ENCODE measurements at regions not wholly inside any gene's neighbourhood (a gene's known extent, or its start where the extent isn't known, plus 50 kb on each side); places are given as distances from the start of the nearest gene placed in this dataset.

GRCh38 chr7:91554883-91555282 lies 290.6 kb downstream of the FZD1 start (continued):
- TF ChIP-seq ZNF766 (CRISPR knock-in tag; conservative IDR thresholded peaks at IDR 0.05) (peak; percentile 35; the same call in 1 of the 2 replicates), ZNF316 (IDR thresholded peaks at IDR 0.05) (no peak), SOX6 (IDR thresholded peaks at IDR 0.05) (peak; percentile 94), RAD51 (IDR thresholded peaks at IDR 0.05; ENCODE audit: borderline replicate concordance, low read depth) (no peak), PML (IDR thresholded peaks at IDR 0.05; ENCODE audit: low read length) (peak; percentile 80; the same call in 1 of the 2 replicates), RFX1 (IDR thresholded peaks at IDR 0.05) (no peak), ZNF444 (CRISPR knock-in tag; IDR thresholded peaks at IDR 0.05) (no peak), TEAD1 (CRISPR knock-in tag; IDR thresholded peaks at IDR 0.05) (peak in 1 of 2 experiments; percentile 71; a peak in 1 of 4 replicates), MCM2 (IDR thresholded peaks at IDR 0.05; ENCODE audit: low read depth) (no peak), ZNF134 (CRISPR knock-in tag; conservative IDR thresholded peaks at IDR 0.05) (peak; percentile 83), REST (IDR thresholded peaks at IDR 0.05; ENCODE audit: borderline replicate concordance) (peak; percentile 73), REST (CRISPR knock-in tag; IDR thresholded peaks at IDR 0.05; ENCODE audit: low read depth) (no peak), CTBP1 (IDR thresholded peaks at IDR 0.05; ENCODE audit: borderline replicate concordance) (peak; percentile 89), SMARCE1 (IDR thresholded peaks at IDR 0.05) (peak; percentile 94; the same call in 1 of the 2 replicates), KLF10 (CRISPR knock-in tag; IDR thresholded peaks at IDR 0.05) (no peak), CXXC5 (CRISPR knock-in tag; IDR thresholded peaks at IDR 0.05) (peak; percentile 67)
- TF ChIP-seq, protein P1, sequence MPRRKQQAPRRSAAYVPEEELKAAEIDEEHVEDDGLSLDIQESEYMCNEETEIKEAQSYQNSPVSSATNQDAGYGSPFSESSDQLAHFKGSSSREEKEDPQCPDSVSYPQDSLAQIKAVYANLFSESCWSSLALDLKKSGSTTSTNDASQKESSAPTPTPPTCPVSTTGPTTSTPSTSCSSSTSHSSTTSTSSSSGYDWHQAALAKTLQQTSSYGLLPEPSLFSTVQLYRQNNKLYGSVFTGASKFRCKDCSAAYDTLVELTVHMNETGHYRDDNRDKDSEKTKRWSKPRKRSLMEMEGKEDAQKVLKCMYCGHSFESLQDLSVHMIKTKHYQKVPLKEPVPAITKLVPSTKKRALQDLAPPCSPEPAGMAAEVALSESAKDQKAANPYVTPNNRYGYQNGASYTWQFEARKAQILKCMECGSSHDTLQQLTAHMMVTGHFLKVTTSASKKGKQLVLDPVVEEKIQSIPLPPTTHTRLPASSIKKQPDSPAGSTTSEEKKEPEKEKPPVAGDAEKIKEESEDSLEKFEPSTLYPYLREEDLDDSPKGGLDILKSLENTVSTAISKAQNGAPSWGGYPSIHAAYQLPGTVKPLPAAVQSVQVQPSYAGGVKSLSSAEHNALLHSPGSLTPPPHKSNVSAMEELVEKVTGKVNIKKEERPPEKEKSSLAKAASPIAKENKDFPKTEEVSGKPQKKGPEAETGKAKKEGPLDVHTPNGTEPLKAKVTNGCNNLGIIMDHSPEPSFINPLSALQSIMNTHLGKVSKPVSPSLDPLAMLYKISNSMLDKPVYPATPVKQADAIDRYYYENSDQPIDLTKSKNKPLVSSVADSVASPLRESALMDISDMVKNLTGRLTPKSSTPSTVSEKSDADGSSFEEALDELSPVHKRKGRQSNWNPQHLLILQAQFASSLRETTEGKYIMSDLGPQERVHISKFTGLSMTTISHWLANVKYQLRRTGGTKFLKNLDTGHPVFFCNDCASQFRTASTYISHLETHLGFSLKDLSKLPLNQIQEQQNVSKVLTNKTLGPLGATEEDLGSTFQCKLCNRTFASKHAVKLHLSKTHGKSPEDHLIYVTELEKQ (CRISPR knock-in tag; IDR thresholded peaks at IDR 0.05): no peak
- TF ChIP-seq, protein P2, sequence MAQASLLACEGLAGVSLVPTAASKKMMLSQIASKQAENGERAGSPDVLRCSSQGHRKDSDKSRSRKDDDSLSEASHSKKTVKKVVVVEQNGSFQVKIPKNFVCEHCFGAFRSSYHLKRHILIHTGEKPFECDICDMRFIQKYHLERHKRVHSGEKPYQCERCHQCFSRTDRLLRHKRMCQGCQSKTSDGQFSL (CRISPR knock-in tag; IDR thresholded peaks at IDR 0.05): no peak
- TF ChIP-seq, protein P2 (tag; IDR thresholded peaks at IDR 0.05): no peak
